ENCODE measurements at regions not wholly inside any gene's neighbourhood (a gene's known extent, or its start where the extent isn't known, plus 50 kb on each side); places are given as distances from the start of the nearest gene placed in this dataset.

DNA sequence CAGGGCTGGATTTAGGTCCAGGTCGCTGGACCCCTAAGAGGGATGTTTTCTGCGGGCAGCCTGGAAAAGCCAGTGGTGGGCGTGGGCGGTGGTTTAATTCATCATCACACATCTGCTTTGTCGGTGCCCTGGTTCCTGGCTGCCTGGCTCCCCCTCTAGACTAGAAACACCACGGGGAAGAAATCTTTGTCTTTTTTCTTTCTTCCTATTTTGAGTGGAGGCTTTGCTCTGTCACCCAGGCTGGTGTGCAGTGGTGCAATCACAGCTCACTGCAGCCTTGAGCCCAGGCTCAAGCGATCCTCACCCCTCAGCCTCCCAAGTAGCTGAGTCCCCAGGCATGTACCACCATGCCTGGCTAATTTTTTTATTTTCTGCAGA, 86.6 kb upstream of the LINC01488 start:
- intact Hi-C loops (cut with micrococcal nuclease) (no loop called here), dilution Hi-C loops (cut with MboI; ENCODE audit: extremely low pct_ligation_motif_present, low sequenced_read_pairs) (no loop called here)
- Histone ChIP-seq H3K4me2 (ENCODE audit: insufficient read depth, low read length) (no peak overlapping the region), H3K27me3 (ENCODE audit: control insufficient read depth in 2 of 2, insufficient read depth in 2 of 2, low read length in 2 of 2) (no peaks in the 10 kb centered on the region), H3K27ac (ENCODE audit: insufficient read depth, low read depth, low read length) (no peak overlapping the region), H3K79me2 (ENCODE audit: control insufficient read depth, insufficient read depth, low read length) (no peaks in the 10 kb centered on the region), H3K4me3 (replicated peaks in 1 of 3; ENCODE audit: insufficient read depth in 1 of 3, low read depth in 1 of 3, low read length in 3 of 3) (no peak overlapping the region), H3K9me3 (replicated peaks; ENCODE audit: control insufficient read depth, insufficient read depth, low read length) (no peaks in the 10 kb centered on the region), H3K9ac (replicated peaks; ENCODE audit: extremely low read depth, insufficient read depth, low read length) (no peak overlapping the region), H3K36me3 (ENCODE audit: control insufficient read depth in 2 of 2, extremely low read depth in 1 of 2, insufficient read depth in 2 of 2, low read length in 2 of 2) (no peaks in the 10 kb centered on the region), H2AFZ (ENCODE audit: low read depth, low read length) (no peak overlapping the region), H3K9me1 (replicated peaks; ENCODE audit: control insufficient read depth, extremely low read depth, insufficient read depth, low read length) (no peaks in the 10 kb centered on the region), H4K20me1 (replicated peaks; ENCODE audit: control insufficient read depth, extremely low read depth, insufficient read depth, low read length) (no peaks in the 10 kb centered on the region), H3K4me1 (ENCODE audit: control insufficient read depth, extremely low read depth, insufficient read depth, low read length) (no peaks in the 10 kb centered on the region)
- no peak for TF ChIP-seq POLR2A (IDR thresholded peaks at IDR 0.05; ENCODE audit: low read depth, low read length)
- TF ChIP-seq EZH2 (IDR thresholded peaks at IDR 0.05; ENCODE audit: borderline replicate concordance, low read depth, low read length, severe bottlenecking), result no peak
- TF ChIP-seq, protein P1, sequence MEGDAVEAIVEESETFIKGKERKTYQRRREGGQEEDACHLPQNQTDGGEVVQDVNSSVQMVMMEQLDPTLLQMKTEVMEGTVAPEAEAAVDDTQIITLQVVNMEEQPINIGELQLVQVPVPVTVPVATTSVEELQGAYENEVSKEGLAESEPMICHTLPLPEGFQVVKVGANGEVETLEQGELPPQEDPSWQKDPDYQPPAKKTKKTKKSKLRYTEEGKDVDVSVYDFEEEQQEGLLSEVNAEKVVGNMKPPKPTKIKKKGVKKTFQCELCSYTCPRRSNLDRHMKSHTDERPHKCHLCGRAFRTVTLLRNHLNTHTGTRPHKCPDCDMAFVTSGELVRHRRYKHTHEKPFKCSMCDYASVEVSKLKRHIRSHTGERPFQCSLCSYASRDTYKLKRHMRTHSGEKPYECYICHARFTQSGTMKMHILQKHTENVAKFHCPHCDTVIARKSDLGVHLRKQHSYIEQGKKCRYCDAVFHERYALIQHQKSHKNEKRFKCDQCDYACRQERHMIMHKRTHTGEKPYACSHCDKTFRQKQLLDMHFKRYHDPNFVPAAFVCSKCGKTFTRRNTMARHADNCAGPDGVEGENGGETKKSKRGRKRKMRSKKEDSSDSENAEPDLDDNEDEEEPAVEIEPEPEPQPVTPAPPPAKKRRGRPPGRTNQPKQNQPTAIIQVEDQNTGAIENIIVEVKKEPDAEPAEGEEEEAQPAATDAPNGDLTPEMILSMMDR (IDR thresholded peaks at IDR 0.05; ENCODE audit: extremely low read depth in 1 of 2, insufficient read depth in 1 of 2, low read depth in 1 of 2, low read length in 2 of 2), result no peak
- no peak for TF ChIP-seq GATA2 (IDR thresholded peaks at IDR 0.05; ENCODE audit: insufficient read depth, insufficient read length, low read depth, low read length)
- no peak for TF ChIP-seq FOS (IDR thresholded peaks at IDR 0.05; ENCODE audit: borderline replicate concordance, insufficient read depth, low read length)
- TF ChIP-seq, protein P2, sequence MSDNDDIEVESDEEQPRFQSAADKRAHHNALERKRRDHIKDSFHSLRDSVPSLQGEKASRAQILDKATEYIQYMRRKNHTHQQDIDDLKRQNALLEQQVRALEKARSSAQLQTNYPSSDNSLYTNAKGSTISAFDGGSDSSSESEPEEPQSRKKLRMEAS (IDR thresholded peaks at IDR 0.05; ENCODE audit: insufficient read depth, insufficient read length), result no peak
- TF ChIP-seq JUN (IDR thresholded peaks at IDR 0.05; ENCODE audit: borderline replicate concordance, insufficient read depth, insufficient read length, low read depth), result no peak
- TF ChIP-seq POLR2AphosphoS5 (IDR thresholded peaks at IDR 0.05; ENCODE audit: insufficient read depth, low read depth, low read length), result no peak
- no peak for TF ChIP-seq MYC (IDR thresholded peaks at IDR 0.05; ENCODE audit: low read depth, low read length)
- BruUV-seq (replicated peaks), result no TSS peak
- CTCF ChIA-PET, result no interaction called here
- FAIRE-seq (no peak), DNase-seq (ENCODE audit: low read depth, low spot score) (no peak)
- POLR2A ChIA-PET, result no interaction called here
